ENCODE measurements at regions not wholly inside any gene's neighbourhood (a gene's known extent, or its start where the extent isn't known, plus 50 kb on each side); places are given as distances from the start of the nearest gene placed in this dataset.

- DNase-seq = no peak
These were observed 52.8 kb upstream of the FBXL7 start for GRCh38 chr5:15447209-15447608.

- peak; percentile 77 for DNase-seq
These were observed 53.4 kb upstream of the FBXL7 start for GRCh38 chr5:15446552-15446951.

GRCh38 chr5:15442193-15442570 is 57.8 kb upstream of the FBXL7 start:
- no peak for DNase-seq

GRCh38 chr5:15441433-15442192 is 58.4 kb upstream of the FBXL7 start:
- no peak for DNase-seq

- DNase-seq = peak; percentile 20
These were observed 59.5 kb upstream of the FBXL7 start for GRCh38 chr5:15440434-15440833.

- no peak for DNase-seq
These were observed 60.2 kb upstream of the FBXL7 start for GRCh38 chr5:15439801-15440200.

- no peak for DNase-seq
These were observed 66.3 kb upstream of the FBXL7 start for GRCh38 chr5:15433709-15434108.

- no peak for DNase-seq
These were observed 68.1 kb upstream of the FBXL7 start for GRCh38 chr5:15431923-15432322.

- DNase-seq = peak; percentile 27
These were observed 74.2 kb upstream of the FBXL7 start for GRCh38 chr5:15425766-15426165.

GRCh38 chr5:15424769-15425168 is 75.2 kb upstream of the FBXL7 start:
- no peak for DNase-seq

- DNase-seq = peak; percentile 2
These were observed 78.0 kb upstream of the FBXL7 start for GRCh38 chr5:15421921-15422412.

GRCh38 chr5:15421381-15421780 is 78.6 kb upstream of the FBXL7 start:
- no peak for DNase-seq

GRCh38 chr5:15420201-15420600 is 79.8 kb upstream of the FBXL7 start:
- no peak for DNase-seq

- no peak for DNase-seq
These were observed 82.8 kb upstream of the FBXL7 start for GRCh38 chr5:15417156-15417555.

- no peak for DNase-seq
These were observed 93.5 kb upstream of the FBXL7 start for GRCh38 chr5:15406478-15406877.

- peak; percentile 18 for DNase-seq
These were observed 106.8 kb upstream of the FBXL7 start for GRCh38 chr5:15393146-15393545.

- no peak for DNase-seq
These were observed 108.1 kb upstream of the FBXL7 start for GRCh38 chr5:15391704-15392397.

GRCh38 chr5:15388866-15389265 is 111.1 kb upstream of the FBXL7 start:
- DNase-seq = peak; percentile 24

GRCh38 chr5:15387931-15388524 is 112.0 kb upstream of the FBXL7 start:
- peak; percentile 51 for DNase-seq

GRCh38 chr5:15386122-15386521 is 113.9 kb upstream of the FBXL7 start:
- no peak for DNase-seq

GRCh38 chr5:15385553-15385952 is 114.4 kb upstream of the FBXL7 start:
- DNase-seq = no peak

- no peak for DNase-seq
These were observed 114.9 kb upstream of the FBXL7 start for GRCh38 chr5:15385037-15385436.

GRCh38 chr5:15384581-15384980 is 115.4 kb upstream of the FBXL7 start:
- no peak for DNase-seq

GRCh38 chr5:15384176-15384575 is 115.8 kb upstream of the FBXL7 start:
- DNase-seq = no peak

All from fibroblast of skin of abdomen (primary cell).